ENCODE measurements at regions not wholly inside any gene's neighbourhood (a gene's known extent, or its start where the extent isn't known, plus 50 kb on each side); places are given as distances from the start of the nearest gene placed in this dataset.

DNA sequence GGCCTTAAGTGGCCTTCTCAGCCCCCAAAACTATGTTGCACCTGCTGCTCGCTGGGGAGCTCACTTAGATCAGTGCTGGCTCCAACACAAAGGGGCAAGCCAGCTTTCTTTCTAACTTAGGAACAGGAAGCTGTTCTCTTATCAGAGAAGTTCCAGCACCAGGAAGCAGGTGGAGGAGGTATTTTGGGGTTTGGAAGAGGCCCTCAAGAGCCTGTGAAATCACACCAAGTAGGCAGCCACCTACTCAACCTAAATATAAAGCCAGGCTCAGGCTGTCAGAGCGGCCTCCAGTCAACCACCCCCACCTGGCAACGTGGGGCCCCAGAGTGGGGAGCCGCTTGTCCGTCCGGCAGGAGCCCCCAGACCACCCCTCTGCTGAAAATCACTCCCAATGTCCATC lies 152.8 kb downstream of the OLFM1 start:
- TF ChIP-seq, protein P1, sequence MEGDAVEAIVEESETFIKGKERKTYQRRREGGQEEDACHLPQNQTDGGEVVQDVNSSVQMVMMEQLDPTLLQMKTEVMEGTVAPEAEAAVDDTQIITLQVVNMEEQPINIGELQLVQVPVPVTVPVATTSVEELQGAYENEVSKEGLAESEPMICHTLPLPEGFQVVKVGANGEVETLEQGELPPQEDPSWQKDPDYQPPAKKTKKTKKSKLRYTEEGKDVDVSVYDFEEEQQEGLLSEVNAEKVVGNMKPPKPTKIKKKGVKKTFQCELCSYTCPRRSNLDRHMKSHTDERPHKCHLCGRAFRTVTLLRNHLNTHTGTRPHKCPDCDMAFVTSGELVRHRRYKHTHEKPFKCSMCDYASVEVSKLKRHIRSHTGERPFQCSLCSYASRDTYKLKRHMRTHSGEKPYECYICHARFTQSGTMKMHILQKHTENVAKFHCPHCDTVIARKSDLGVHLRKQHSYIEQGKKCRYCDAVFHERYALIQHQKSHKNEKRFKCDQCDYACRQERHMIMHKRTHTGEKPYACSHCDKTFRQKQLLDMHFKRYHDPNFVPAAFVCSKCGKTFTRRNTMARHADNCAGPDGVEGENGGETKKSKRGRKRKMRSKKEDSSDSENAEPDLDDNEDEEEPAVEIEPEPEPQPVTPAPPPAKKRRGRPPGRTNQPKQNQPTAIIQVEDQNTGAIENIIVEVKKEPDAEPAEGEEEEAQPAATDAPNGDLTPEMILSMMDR (IDR thresholded peaks at IDR 0.05; ENCODE audit: poor library complexity) = no peak
- TF ChIP-seq EZH2 (IDR thresholded peaks at IDR 0.05; ENCODE audit: borderline replicate concordance) = no peak
- no peak for TF ChIP-seq EZH2phosphoT487 (IDR thresholded peaks at IDR 0.05; ENCODE audit: low read depth, severe bottlenecking, unreplicated experiment)
